Panc1 (cell line): ENCODE measurements at regions not wholly inside any gene's neighbourhood (a gene's known extent, or its start where the extent isn't known, plus 50 kb on each side); places are given as distances from the start of the nearest gene placed in this dataset.

Source experiments
- ATAC-seq: fragments of 200-7000 bp; cut with Tn5 transposase; 2 replicates; pipeline ENCODE4 v1.9.1; 2020; ENCODE audit warnings: mild to moderate bottlenecking, moderate library complexity
- BruUV-seq: library from RNA; stranded (reverse); fragments of 400-500 nt; replicated peaks from 2 replicates; lab custom pipeline; 2021; lab: Mats Ljungman, UMichigan
- CTCF ChIA-PET: fragments of 300-600 bp; sonication (Branson Sonifier 250); formaldehyde crosslinking; loops from one replicate; lab custom pipeline; 2022; ENCODE audit warnings: antibody characterized with exemption; lab: Charles Lee
- POLR2A ChIA-PET: fragments of 300-600 bp; sonication (Branson Sonifier 250); formaldehyde crosslinking; loops from one replicate; lab custom pipeline; 2022; ENCODE audit warnings: antibody characterized with exemption; lab: Charles Lee
- DNase-seq: peaks from one replicate; pipeline ENCODE4 v3.0.0-alpha.2; 2010; ENCODE audit warnings: low read depth, low spot score
- H3K27ac ChIP-seq: 2 replicates; pipeline ENCODE4 v1.5.1; 2011; ENCODE audit warnings: mild to moderate bottlenecking, low read length, inconsistent platforms
- H3K27me3 ChIP-seq: fragments of 200-500 bp; sonication (Bioruptor generic); 2 replicates; pipeline ENCODE4 v1.6.0; 2014; ENCODE audit warnings: low read length, inconsistent platforms; ENCODE audit not compliant: control insufficient read depth, insufficient read depth
- H3K36me3 ChIP-seq: fragments of 200-500 bp; sonication (Bioruptor generic); 2 replicates; pipeline ENCODE4 v1.5.1; 2014; ENCODE audit warnings: inconsistent platforms, mild to moderate bottlenecking, low read length, moderate library complexity; ENCODE audit not compliant: control insufficient read depth, insufficient read depth
- H3K4me1 ChIP-seq: 2 replicates; pipeline ENCODE4 v1.5.1; 2011; ENCODE audit warnings: inconsistent platforms, mild to moderate bottlenecking, low read length, moderate library complexity; ENCODE audit not compliant: control insufficient read depth, insufficient read depth
- H3K4me3 ChIP-seq, 2 experiments: 2 replicates each; pipeline ENCODE4 v1.5.1; 2011 to 2012; ENCODE audit warnings: low read depth in 2 of 2, low read length in 2 of 2, mild to moderate bottlenecking in 2 of 2, inconsistent platforms in 1 of 2, moderate library complexity in 1 of 2
- H3K9me3 ChIP-seq: fragments of 200-500 bp; sonication (Bioruptor generic); 2 replicates; pipeline ENCODE4 v1.5.1; 2014; ENCODE audit warnings: low read depth, mild to moderate bottlenecking, inconsistent platforms, low read length, moderate library complexity; ENCODE audit not compliant: control insufficient read depth, insufficient read depth
- CTCF ChIP-seq: fragments of 450-650 bp; IDR thresholded peaks from 2 replicates; pipeline ENCODE4 v1.5.1; 2017; ENCODE audit warnings: mild to moderate bottlenecking
- POLR2AphosphoS5 ChIP-seq: IDR thresholded peaks from 2 replicates; pipeline ENCODE4 v1.6.1; 2012; ENCODE audit warnings: mild to moderate bottlenecking, low read depth, low read length, moderate library complexity
- REST ChIP-seq, 2 experiments: IDR thresholded peaks; 2 replicates each; pipeline ENCODE4 v1.6.1; 2011 to 2012; ENCODE audit warnings: low read depth in 2 of 2, control low read depth in 1 of 2, low read length in 1 of 2, mild to moderate bottlenecking in 1 of 2, moderate library complexity in 1 of 2; ENCODE audit not compliant: insufficient read depth in 1 of 2
- SIN3A ChIP-seq: IDR thresholded peaks from 2 replicates; pipeline ENCODE4 v1.6.1; 2012; ENCODE audit warnings: low read depth, mild to moderate bottlenecking, low read length, moderate library complexity, borderline replicate concordance; ENCODE audit not compliant: insufficient read depth
- TCF7L2 ChIP-seq: IDR thresholded peaks from 2 replicates; pipeline ENCODE4 v1.6.1; 2011; ENCODE audit warnings: mild to moderate bottlenecking, low read depth, low read length, inconsistent platforms
- in situ Hi-C: cut with HindIII; loops from 2 replicates; pipeline ENCODE4 v1.10.0; 2016; ENCODE audit warnings: low sequenced_read_pairs, low pct_unique_long_range_greater_than_20kb
- intact Hi-C: fragments of 100-400 bp; cut with micrococcal nuclease; formaldehyde crosslinking; loops from one replicate; pipeline ENCODE4 v1.10.0; 2022; ENCODE audit not compliant: unreplicated experiment

GRCh38 chr1:222038971-222039370 lies 297.1 kb upstream of the DUSP10 start:
- no peak for TF ChIP-seq SIN3A
- TF ChIP-seq TCF7L2 = no peak
- no peak for TF ChIP-seq REST (IDR thresholded peaks at IDR 0.05; ENCODE audit: insufficient read depth in 1 of 2, low read depth in 2 of 2, low read length in 1 of 2)
- TF ChIP-seq POLR2AphosphoS5 = no peak
- TF ChIP-seq CTCF = no peak
- H3K27me3 ChIP-seq = no peaks in the 10 kb centered on the region
- no peaks in the 10 kb centered on the region for H3K9me3 ChIP-seq
- in situ Hi-C loops (no loop called here), intact Hi-C loops (no loop called here)
- H3K4me1 ChIP-seq = no peaks in the 10 kb centered on the region
- no peak overlapping the region for H3K27ac ChIP-seq
- DNase-seq (no peak), ATAC-seq (no peak)
- no peaks in the 10 kb centered on the region for H3K36me3 ChIP-seq
- ChIA-PET CTCF (no interaction called here), POLR2A (no interaction called here)
- BruUV-seq = no TSS peak
- no peak overlapping the region for H3K4me3 ChIP-seq

GRCh38 chr1:222037720-222038119 lies 295.8 kb upstream of the DUSP10 start:
- DNase-seq (no peak), ATAC-seq (no peak)
- no peaks in the 10 kb centered on the region for H3K36me3 ChIP-seq
- no peaks in the 10 kb centered on the region for H3K4me1 ChIP-seq
- no peak overlapping the region for H3K27ac ChIP-seq
- H3K27me3 ChIP-seq = no peaks in the 10 kb centered on the region
- no peak overlapping the region for H3K4me3 ChIP-seq
- in situ Hi-C loops (no loop called here), intact Hi-C loops (no loop called here)
- H3K9me3 ChIP-seq = no peaks in the 10 kb centered on the region
- ChIA-PET CTCF (no interaction called here), POLR2A (no interaction called here)
- TF ChIP-seq CTCF (no peak), REST (IDR thresholded peaks at IDR 0.05; ENCODE audit: insufficient read depth in 1 of 2, low read depth in 2 of 2, low read length in 1 of 2) (no peak), TCF7L2 (no peak), POLR2AphosphoS5 (no peak), SIN3A (no peak)
- no TSS peak for BruUV-seq
